ENCODE measurements at regions not wholly inside any gene's neighbourhood (a gene's known extent, or its start where the extent isn't known, plus 50 kb on each side); places are given as distances from the start of the nearest gene placed in this dataset.

GRCh38 chr10:24150853-24151252 lies 58.1 kb upstream of the KIAA1217 start:
- DNase-seq, result no peak

- no peak for DNase-seq
Observed at GRCh38 chr10:24152270-24152669, 56.7 kb upstream of the KIAA1217 start.

- DNase-seq, result no peak
Observed at GRCh38 chr10:24153031-24153430, 55.9 kb upstream of the KIAA1217 start.

- DNase-seq, result no peak
Observed at GRCh38 chr10:24153537-24153936, 55.4 kb upstream of the KIAA1217 start.

- DNase-seq, result no peak
Observed at GRCh38 chr10:24156686-24157085, 52.3 kb upstream of the KIAA1217 start.

GRCh38 chr10:24157567-24157966 lies 51.4 kb upstream of the KIAA1217 start:
- no peak for DNase-seq

Measured in dermis blood vessel endothelial cell (primary cell).